Kidney tubule cell (primary cell): ENCODE measurements at regions not wholly inside any gene's neighbourhood (a gene's known extent, or its start where the extent isn't known, plus 50 kb on each side); places are given as distances from the start of the nearest gene placed in this dataset.
"Not testable (repeated sequence)": the region's sequence is repeated elsewhere in the genome, so short reads cannot be mapped to it uniquely, and the experiment has no call there.

ENCODE experiments used
- DNase-seq: peaks from one replicate; pipeline ENCODE4 v3.0.0-alpha.2; 2018; ENCODE audit warnings: low spot score

DNA sequence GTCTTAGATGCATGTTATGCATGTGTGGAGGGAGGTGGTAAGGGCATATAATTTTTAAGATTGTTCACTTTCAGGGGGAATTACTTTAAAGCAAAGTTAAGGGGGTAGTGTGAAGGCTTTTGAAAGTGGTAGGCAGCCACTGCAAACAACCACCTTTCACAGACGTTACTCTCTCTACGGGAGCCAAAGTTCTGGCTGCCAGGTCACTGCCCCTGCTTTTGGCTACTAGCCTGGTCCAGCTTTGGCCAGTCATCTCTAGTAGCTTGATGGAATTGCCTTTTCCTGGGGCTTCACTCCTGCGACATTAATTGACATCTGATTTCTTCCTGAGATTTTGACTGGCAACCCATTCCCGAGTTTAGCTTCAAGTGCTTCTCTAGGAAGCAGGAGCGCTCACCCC lies 397.5 kb downstream of the CDH11 start:
- DNase-seq: no peak

DNA sequence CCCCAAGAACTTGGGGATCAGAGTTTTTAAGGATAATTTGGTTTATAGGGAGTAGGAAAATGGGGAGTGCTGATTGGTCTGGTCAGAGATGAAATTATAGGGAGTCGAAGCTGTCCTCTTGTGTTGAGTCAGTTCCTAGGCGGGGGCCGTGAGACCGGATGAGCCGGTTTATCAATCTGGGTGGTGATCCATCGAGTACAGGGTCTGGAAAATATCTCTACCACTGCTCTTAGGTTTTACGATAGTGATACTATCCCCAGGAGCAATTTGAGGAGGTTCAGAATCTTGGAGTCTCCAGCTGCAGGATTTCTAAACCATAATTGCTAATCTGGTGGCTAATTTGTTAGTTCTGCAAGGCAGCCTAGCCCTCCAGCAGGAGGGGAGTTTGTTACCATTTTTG lies 403.4 kb downstream of the CDH11 start:
- DNase-seq: no peak

DNA sequence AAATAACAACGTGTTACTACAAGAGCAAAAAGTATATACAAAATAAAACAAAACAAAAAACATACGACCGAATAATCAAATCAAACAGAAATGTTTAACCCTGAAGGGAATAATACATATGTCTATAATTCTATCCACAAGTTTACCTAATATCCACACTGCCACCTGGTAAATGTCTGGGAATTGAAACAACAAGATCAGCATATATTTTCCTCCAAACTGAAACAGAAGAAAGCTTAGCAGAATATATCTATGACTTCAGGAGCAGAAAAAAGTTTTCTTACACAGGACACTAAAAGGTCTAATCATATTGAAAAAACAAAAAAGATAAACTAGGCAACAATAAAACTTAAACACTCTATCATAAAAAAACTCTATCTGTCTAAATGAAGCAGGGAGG lies 404.0 kb downstream of the CDH11 start:
- no peak for DNase-seq

GRCh38 chr16:64715624-64716023 lies 406.2 kb downstream of the CDH11 start:
- DNase-seq: no peak

GRCh38 chr16:64712026-64712425 lies 409.8 kb downstream of the CDH11 start:
- no peak for DNase-seq

GRCh38 chr16:64711596-64711995 lies 410.3 kb downstream of the CDH11 start:
- no peak for DNase-seq

DNA sequence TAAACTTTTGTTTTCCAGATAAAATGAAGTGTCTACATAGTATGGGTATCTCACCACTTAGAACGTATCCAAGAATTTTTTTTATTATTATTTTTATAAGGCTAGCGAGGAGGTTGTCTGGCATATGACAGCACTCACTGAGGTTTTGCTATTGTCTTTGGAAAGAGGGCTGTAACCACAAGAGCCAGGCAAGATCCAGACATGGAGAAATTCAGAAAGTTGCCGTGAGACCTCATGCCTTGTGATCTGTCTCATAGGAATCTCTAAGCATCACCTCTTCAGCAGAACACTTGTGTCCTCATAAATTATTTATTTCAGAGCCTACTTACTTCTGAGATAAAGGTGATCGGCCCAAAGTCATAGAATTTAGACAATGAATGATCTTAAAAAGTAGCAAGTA lies 410.8 kb downstream of the CDH11 start:
- no peak for DNase-seq

DNA sequence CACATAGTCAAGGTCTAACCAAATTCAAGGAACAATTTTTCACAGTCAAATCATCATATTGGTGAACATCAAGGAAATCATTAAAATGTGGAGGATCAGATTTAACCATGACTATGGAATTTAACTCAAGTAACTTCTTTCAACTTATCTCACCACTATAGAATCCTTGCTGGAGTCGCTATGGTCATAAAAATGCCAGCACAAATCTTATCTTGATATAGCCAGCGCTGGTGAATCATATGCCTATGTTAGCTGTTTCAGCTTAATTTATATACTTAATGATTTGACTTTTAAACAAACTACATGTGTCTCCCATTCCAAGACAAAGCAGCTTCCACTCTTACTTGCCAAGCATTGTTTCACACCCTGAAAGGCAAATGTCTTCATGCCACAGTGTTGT lies 416.4 kb downstream of the CDH11 start:
- DNase-seq: no peak

DNA sequence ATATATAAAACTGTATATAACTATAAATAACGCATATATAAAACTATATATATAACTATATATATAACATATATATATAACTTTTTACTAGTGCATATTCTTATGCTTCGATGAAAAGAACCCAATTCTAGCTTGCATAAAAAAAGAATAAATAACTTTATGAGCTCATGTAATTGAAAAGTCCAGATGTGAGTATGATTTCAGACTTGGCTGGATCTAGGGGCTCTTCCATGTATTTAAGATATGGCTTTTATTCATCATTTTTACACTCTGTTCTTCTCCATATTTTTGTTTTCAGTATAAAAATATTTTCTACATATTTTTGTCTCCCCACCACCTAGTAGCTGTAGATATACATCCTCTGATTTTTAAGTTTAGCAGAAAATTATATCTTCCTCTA lies 417.5 kb downstream of the CDH11 start:
- DNase-seq: no peak

DNA sequence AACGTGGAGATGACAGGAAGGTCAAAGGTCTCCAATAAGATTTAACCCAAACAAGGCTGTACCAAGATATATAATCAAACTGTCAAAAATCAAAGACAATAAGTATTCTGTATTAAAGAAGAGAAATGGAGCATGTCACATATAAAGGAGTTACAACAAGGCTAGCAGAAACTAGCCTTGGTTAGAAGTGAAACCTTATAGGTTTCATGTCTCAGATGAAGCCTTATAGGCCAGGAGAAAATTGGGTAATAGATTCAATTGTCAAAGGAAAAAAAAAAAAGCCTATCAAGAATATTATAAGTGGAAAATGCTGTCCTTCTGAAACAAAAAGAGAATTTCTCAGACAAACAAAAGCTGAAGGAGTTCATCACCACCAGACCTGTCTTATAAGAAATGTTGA lies 419.4 kb downstream of the CDH11 start:
- DNase-seq: no peak

DNA sequence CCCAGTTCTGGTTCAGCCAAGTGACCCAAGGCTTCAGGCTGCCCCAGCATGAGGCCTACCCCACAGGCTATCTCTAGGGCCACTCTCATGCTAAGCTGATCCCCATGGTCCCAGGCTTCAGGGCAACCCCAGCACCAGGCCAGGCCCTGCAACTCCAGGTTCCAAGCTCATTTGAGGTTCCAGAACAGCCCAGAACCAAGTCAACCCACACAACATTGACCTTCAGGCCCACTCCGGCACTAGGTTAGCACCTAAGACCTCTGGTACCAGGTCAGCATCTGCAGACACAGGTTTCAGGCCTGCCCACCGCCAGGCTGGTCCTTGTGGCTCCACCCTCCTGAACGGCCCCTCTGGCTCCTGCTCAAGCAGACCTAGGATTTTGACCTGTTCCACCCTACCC lies 421.2 kb downstream of the CDH11 start:
- no peak for DNase-seq

GRCh38 chr16:64696866-64697265 lies 425.0 kb downstream of the CDH11 start:
- DNase-seq: no peak

GRCh38 chr16:64695684-64696083 lies 426.2 kb downstream of the CDH11 start:
- DNase-seq: no peak

DNA sequence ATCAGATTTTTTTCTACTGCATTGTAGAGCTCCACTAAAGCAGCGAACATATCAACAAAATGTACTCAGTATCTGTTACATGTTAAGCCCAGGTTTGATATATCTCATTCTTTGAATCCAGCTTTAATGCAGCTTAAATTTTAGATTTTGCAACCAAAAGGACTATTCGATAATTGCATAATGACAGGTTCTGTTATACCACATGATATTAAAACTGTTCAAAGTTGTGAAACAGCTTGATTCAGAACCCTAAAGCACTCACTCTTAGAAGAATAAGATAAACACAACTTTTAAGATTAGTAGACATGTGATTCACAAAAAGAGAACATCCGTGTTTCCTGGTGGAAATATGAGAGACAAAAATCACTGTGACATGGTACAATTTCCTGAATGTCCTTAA lies 427.9 kb downstream of the CDH11 start:
- DNase-seq: no peak

DNA sequence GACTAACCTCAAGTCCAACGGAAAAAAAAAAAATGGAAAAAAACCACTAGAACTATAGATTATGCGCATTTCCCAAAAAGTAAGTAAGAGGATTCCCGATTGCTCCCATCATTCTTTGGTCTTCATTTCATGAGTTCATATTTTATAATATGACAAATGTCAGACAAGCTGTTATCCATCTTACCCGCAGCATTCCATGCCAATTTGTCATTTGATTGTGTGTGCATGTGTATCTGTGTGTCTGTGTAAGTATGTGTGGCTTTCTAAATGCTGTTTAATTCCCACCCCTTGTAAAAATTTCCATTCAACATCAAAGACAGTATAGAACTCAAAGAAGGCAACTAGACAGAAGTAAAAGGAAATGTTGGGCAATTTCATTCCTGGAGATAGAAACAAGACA lies 434.1 kb downstream of the CDH11 start:
- DNase-seq: no peak

DNA sequence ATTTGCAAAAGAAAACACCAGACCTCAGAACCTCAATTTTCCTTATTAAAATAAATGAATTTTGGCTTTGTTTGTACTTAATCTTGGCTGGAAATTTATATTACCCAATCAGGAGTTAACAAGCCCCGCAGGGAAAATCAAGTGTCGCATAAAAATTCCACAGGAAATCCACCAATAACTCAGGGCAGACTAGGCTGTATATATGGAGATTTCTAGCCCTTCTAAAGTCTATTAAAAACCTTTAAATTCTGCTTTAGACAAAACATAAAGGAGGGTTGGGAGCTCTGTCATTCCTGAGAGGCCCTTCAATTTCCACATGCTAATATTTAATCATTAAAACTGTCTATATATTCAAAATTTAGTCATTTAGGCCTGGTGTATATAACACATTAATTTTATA lies 434.7 kb downstream of the CDH11 start:
- no peak for DNase-seq

GRCh38 chr16:64679976-64680690 lies 441.7 kb downstream of the CDH11 start:
- DNase-seq: no peak

DNA sequence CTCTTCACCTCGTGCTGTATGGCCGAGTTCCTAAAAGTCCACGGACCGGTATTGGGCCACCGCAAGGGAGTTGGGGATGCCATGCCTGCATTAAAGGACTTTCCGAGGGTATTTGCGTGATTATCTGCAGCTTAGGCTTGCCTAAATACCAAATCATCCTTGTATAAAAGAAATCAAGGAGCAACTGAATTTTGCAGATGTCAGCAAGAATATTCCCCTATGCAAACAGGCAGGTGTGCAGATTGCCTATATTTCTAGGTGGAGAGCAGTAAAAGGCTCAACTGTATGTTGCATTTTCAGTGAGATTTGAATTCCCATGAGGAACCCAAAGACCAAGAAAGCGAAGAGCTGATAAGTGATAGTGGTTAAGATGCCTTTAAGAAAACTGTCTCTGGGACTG lies 452.3 kb downstream of the CDH11 start:
- DNase-seq: no peak

DNA sequence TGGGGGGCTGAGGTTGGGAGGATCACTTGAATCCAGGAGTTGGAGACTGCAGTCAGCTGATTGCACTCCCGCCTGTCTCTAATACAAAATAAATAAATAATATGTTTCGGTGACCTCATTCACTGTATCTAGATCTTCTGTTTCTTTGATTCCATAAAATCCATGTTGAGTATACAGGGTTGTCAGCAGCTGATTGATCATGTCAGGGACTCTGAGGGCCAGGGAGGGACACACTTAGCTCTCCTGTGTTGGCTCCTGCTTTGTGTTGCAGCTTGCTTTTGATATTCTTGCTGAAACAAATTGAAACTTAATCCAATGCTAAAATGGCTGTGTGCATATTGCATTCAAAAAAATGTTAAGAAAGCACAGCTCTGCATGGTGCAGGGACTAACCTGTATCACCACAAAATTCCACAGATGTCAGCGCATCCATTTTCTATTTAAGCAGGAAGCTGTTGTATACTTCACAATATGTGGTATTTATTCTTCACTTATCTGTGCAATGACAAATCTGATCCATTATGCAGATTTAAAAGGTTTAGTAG lies 454.5 kb downstream of the CDH11 start:
- no peak for DNase-seq

GRCh38 chr16:64662312-64662711 lies 459.6 kb downstream of the CDH11 start:
- not testable (repeated sequence) for DNase-seq

- no peak for DNase-seq
Observed at GRCh38 chr16:64659866-64660265, 462.0 kb downstream of the CDH11 start.

- peak; percentile 2 for DNase-seq
Observed at GRCh38 chr16:64657316-64658011, 464.4 kb downstream of the CDH11 start.

DNA sequence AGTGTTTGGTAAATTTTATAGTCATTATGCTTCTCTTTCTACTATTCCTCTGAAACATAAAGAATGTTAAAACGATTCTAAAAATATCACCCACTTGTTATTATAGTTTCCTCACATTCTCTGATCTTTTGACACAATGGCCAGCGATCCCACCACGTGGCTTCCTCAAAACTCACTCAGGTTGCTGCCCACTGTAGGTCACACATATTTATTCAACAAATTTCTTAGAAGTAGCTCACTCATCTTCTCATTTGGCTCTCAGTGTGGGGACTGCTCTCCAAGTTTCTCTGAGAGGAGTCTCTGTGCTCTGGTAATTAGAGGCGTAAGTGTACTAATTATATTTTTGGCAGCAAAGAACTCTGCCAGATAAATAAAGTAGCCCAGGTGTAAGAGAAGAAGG lies 465.4 kb downstream of the CDH11 start:
- DNase-seq: no peak

DNA sequence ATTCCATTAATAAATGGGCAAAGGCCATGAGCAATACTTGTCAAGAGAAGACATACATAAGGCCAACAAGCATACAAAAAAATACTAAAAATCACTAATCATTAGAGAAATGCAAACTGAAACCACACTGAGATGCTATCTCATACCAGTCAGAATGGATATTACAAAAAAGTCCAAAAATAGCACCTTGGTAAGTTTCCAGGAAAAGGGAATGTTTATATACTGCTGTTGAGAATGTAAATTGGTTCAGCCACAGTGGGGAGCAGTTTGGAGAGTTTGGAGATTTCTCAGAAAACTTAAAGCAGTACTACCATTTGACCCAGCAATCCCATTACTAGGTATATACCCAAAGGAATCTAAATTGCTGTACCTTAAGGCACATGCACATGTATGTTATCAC lies 467.7 kb downstream of the CDH11 start:
- DNase-seq: no peak
